ENCODE measurements at regions not wholly inside any gene's neighbourhood (a gene's known extent, or its start where the extent isn't known, plus 50 kb on each side); places are given as distances from the start of the nearest gene placed in this dataset.
"Not testable (repeated sequence)": the region's sequence is repeated elsewhere in the genome, so short reads cannot be mapped to it uniquely, and the experiment has no call there.

DNA sequence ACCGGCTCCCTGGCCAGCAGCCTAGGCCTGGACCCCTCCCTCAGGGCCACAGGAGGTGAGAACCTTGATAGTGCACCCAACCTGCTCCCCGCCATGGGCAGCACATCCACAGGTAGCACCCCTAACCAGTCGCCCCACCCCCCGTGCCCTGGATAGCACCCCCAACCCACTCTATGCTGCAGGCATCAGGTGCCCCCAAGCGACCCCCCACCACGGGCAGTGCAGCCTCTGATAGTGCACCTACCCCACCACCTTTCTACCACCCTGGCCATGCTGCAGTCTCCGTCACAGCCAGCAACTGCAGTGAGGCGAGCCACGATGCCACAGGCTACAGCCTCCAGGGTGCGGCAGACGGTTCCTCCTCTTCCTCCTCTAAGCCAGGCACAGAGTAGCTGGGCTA is 55.6 kb downstream of the SOWAHC start:
- DNase-seq (ENCODE audit: low spot score): no peak
- intact Hi-C loops (cut with DNase I): no loop called here

DNA sequence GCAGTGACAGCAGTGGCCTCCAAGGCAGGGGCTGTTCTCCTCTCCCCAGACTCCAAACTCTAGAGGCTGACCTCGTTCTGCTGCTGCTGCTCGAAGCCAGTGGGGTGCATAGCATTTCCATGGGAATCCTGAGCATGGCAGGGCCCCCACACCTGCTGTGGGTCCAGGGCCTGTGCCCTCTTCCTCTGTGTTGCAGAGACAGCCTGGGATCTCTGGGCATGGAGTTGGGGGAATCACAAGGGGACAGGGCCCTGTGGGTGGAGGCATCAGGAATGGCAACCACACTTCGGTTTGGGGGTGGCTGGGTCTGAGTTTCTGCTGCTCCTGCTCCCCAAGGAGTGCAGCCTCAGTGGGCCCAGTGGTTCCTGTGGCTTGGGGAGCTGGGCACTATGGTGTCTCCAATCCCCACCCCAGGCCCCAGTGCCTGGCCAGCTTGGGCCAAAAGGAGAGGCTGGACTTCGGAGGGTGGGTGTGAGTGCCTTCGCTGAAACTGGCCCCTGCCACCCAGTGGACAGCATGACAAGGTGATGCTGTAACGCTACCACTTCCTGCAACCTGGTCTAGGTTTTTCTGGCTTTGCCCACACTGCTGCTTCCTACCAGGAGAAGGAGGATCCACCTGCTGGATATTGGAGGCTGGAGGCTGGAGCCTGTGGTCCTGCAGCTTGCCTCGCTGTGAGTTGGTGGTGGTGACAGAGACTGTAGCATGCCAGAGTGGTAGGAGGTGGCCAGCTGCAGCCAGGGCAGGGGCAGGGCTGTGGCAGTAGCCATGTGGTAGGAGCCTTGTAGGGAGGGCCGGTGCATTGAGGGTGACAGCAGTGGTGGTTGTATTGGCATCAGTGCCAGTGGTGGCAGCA is 56.6 kb downstream of the SOWAHC start:
- DNase-seq (ENCODE audit: low spot score): peak; percentile 65
- intact Hi-C loops (cut with DNase I): no loop called here

DNA sequence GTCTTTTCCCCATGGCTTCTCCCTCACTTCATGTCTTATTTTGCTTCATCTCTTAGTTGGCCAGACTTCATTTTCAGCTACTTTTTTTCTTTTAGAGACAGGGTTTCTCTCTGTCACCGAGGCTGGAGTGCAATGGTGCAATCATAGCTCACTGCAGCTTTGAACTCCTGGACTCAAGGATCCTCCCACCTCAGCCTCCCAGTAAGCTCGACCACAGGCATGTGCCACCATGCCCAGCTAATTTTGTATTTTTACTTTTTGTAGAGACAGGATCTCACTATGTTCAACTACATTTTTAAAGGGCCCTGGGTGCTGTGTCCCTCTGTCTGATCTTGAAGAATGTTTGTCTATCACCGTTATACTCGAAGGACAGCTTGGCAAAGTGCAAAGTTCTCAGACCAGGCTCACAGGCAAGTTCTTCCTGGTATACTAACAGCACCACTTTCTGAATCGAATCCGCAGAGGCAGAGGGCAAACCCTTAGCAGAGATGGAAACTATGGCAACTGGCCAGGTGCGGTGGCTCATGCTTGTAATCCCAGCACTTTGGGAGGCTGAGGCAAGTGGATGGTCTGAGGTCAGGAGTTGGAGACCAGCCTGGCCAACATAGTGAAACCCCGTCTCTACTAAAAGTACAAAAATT is 60.9 kb downstream of the SOWAHC start:
- intact Hi-C loops (cut with DNase I): no loop called here
- DNase-seq (ENCODE audit: low spot score): peak; percentile 19

DNA sequence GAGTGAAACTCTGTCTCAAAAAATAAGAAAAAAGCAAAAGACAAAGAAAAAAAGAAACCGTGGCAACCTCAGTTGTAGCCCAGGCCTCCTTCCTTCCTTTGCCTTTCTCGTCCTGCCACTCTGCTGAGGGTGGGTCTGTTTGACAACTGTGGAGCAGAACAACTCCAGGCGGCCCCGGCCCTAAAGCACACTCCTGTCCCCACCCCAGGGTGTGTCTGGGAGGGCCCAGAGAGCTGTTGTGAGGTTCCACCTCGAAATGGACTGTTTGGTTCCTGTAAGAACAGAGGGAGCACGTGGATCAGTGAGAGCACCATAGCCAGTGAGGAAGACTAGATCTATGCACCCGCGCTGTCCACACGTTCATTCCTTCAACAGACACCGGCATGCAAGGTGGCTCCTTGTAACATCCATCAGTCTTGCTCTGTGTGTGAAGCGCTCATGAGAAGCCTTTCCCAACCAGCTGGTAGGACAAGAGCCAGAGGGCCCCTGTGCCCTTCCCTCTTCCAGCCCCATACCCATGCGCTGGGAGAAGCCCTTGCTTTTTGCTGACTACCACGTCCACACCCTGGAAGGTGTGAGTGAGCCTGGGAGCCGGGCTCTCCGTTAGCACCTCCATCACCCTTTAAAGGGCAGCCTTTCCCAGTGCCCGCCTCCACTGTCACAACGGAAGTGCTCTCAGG is 61.6 kb downstream of the SOWAHC start:
- DNase-seq (ENCODE audit: low spot score): no peak
- intact Hi-C loops (cut with DNase I): no loop called here

DNA sequence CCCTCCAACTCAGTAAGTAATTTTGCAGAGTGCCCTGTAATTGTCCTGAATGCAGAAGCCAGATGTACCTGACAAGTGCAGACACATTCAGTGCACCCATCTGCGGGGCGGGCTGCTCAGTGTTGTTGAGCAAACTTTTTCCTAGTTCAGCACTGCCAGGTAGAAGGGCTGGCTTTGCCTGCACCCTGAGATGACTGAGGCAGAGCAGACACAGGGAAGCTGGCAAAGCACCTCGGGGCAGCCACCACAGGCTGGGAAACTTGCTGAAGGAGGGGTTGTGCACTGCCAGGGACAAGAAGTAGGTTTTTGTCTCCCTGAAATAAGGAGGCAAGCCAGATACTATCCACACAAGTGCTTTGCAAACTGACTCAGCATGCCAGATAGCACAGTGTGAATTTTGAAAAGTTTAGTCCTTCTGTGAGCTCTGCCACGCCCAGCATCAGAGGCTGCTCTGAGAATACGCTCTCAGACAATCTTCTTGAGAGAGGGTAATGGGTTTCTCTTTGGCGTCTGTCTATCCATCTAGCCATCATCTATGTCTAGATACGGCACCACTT is 62.3 kb downstream of the SOWAHC start:
- intact Hi-C loops (cut with DNase I): no loop called here
- DNase-seq (ENCODE audit: low spot score): no peak

DNA sequence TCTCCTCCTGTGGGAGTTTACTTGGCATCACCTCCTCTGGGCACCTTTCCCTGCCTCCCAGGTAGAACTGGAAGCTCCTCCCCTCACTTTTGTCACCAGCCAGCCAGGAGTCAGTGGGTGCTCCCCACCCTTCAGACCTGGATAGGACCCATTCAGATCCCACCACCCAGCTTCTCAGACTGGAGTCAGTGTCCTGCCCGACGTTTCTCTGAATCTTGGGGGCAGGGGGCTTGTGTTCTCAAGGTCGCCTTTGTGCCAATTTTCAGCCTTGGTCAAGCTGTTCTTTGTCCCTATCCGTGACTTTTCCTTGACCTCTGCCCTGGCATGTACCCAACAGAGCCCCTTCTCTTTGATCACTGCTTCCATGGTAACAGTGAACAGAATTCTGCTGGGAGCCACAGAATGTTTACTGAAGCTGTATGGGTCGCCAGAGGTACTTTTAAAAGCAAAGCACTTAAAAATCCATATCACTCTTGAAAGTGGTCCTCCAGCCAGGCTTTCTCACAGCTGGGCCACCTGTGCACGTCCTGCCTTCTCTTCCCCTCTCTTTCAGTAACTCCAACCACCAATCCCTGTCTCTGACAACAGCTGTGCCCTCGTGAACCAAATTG is 63.1 kb downstream of the SOWAHC start:
- DNase-seq (ENCODE audit: low spot score); intact Hi-C loops (cut with DNase I): not testable (repeated sequence)

DNA sequence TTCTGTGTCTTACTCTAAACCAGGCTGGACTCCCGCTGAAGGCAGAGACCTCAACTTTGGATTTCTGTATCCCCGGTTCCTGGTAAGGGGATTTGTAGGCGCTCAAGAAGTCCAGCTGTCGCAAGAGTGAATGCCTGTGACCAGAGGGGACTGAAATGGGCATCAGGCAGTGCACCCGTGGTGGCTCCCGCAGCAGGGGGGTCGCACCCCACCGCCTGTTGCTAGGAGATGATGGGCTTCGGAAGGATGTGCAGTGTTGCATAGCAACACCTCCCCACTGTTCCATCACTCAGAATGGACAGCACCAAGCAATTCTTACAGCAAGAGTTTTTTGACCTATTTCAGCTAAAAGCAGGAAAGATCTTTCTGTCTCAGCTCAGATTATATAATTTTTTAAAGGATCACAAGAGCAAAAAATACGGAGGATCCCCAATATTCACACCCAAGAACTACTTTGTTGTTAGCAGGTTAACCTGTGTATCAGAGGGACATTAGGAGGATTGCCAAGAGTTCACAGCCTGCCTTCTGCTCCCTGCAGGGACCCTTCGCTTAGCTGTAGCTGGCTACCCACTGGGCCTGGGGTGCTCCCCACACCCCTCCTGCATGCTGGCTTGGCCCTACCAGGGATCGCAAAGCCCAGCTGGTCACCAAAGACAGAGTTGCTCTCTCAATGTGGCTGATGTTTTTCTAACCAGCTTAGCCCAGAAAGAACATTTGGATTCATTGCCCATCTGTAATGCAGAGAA is 63.8 kb downstream of the SOWAHC start:
- DNase-seq (ENCODE audit: low spot score): no peak
- intact Hi-C loops (cut with DNase I): no loop called here

DNA sequence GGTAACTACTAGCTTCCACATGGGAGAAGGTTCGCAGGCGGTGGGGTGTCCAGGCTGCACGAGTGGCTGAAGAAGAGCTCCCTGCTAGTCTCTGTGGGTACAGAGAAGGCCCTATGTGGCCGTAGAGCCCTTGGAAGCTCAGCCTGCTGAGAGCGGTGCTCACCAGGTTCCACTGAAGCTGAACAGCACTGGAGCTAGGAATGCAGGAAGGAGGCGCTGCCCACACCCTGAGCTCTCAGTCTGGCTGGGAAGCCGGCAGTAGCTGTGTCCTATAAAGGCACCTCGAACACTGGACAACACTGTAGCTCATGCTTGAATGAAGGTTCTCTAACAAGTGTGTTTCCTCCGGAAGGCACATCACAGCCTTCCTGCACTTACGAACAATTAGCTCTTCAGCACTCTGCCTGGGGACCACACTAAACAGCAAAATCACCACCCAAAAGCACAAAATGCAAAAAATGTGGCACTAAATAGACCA is 64.6 kb downstream of the SOWAHC start:
- DNase-seq (ENCODE audit: low spot score); intact Hi-C loops (cut with DNase I): not testable (repeated sequence)

DNA sequence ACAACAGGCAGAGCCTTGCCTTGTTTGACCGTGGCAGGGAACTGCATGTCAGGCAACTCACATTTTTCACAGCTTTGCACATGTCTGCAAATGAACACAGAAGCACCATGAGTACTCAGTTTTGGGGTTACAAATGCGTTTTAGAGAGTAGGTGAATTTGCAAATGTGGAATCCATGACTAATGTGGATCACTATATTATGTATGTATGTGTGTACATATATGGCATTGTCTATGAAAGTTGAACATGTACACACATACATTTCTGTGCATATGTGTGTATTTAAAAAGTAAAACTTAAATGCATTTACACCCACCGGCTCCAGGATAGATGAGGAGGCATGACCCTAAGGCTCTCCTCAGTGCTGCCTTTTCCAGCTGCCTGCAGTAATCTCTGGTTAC is 65.1 kb downstream of the SOWAHC start:
- intact Hi-C loops (cut with DNase I): no loop called here
- DNase-seq (ENCODE audit: low spot score): no peak

DNA sequence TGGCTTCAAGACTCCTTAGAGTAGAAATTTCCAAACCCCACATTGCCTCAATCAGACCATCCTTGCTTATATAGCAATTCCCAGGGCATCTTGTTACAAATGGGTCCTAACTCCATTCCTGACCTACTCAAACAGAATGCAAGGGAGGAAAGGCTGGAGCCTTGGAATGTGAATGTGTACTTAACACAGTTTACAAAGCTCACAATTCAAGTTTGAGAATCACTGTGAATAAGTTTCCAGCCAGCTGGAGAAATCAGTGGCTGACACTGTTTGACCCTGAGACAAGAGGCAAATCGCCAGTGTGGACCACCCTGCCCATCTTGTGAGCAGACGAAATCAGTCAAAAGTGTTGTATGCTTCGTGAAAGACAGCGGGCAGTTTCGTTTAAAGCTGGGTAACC is 65.5 kb downstream of the SOWAHC start:
- intact Hi-C loops (cut with DNase I): no loop called here
- no peak for DNase-seq (ENCODE audit: low spot score)

DNA sequence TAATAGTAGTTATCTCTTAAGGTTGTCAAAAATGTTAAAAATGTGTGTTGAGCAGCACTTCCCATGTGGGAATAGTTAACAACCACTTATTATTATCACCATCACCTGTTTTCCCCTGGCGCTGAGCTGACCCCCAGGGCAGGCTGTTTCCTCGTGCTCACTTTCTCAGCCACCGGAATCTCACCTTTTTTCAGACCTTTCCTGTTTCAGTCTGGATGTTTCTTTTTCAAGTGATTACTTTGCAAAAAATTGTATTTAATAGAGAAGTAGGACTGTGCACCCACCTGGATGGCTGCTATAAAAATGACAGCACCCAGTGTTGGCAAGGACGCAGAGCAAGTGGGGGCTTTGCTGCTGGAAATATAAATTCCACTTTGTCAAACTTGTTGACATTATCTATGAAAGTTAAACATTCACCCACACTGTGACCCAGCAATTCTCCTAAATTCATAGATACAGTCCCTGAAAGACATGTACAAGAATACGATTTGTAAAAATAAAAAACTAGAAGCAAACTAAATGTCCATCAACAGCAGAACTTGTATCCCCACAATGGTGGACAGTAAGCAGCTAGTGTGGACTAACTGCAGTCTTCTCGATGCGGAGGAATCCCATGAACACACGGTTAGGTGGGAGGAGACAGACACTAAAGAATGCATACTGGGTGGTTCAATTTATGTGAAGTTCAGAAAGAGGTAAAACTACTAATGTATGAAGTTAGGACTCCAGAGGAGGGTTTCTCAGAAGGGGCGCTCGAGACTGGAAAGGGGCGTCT is 66.5 kb downstream of the SOWAHC start:
- no peak for DNase-seq (ENCODE audit: low spot score)
- intact Hi-C loops (cut with DNase I): no loop called here

DNA sequence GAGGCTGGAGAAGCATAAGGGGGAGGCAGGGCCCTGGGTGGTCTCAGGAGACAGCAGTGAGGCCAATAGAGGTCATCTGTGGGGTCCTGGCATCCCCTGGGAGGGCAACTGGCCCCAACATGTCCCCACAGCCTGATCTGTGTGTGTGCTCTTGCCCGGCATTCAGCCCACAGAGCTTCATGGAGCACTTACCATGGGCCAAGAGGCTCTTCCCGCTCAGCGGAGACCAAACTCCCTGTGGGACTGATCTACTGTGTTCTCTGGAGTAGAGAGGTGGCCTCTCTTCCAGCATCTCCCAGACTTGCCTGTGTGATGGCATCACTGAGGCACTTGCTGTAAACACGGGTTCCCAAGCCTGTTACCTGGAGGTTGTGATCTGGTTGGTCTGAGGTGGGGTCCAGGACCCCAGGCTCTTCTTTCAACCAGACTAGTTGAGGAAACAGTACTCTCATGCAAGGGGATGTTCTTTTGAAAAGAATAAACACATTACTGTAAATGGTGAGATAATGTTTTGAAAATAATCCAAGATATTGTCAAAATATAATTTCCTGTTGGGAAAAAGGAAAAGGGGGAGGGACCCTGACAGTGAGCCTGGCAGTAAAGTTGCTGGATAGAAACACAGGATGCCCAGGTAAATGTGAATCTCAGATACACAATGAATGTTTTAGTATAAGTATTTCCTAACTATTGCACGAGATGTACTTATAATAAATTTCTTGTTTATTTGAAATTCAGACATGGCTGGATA is 67.6 kb downstream of the SOWAHC start:
- intact Hi-C loops (cut with DNase I): no loop called here
- DNase-seq (ENCODE audit: low spot score): no peak

DNA sequence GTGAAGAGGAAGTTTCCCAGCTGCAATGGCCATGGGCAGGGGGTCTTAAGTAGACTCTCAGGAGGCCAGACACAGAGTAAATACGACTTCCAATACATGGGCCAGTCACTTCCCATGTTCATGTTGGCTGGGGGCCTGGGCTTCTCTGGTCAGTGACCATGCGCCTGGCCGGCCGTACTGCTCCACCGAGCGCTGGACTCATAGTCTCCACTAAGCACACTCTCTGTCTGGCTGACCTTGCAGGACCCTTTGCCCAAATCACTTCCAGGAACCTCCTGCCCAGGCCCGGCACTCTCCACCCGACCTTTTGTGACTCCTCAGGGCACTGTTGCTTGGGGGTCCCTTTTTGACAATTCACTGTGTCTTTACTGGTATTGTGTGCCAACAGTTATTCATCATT is 69.3 kb downstream of the SOWAHC start:
- DNase-seq (ENCODE audit: low spot score): peak; percentile 59
- intact Hi-C loops (cut with DNase I): no loop called here

DNA sequence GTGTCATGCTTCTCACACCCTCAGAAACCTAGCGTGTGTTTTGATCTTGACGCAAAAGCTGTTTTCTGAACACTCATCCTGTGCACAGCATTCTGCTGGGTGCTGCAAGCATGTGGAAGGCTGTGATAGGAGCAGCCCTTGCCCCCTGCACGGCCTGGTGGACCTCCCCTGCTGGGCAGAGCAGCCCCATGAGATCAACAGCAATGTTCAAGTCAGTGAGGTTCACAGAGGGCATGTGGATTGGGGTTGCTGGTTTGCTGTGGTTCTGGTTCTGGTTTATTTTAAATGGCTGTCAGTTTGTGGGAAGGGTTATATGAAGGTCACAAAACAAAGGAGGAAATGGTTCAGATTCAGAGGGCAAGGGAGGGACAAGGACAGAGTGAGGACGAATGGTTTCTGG is 71.3 kb downstream of the SOWAHC start:
- DNase-seq (ENCODE audit: low spot score): peak; percentile 38
- intact Hi-C loops (cut with DNase I): no loop called here

DNA sequence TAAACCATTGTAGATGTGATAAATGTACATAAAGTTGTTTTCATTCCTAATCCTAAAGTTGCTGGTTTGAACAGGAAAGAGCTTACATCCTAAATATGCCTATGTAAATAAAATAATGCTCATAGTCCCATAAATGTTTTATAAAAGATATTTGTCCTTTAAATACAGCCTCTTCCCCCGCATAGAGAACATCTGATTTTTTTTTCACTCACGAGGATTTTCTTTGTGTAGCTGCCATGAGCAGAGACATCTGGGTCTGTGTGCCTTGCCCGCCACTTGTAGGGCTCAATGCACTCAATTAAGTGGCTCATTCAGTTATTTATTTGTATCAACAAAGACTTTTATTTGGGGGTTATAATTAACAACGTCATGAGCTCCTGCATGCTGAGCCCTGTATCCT is 72.8 kb downstream of the SOWAHC start:
- DNase-seq (ENCODE audit: low spot score): peak; percentile 12
- intact Hi-C loops (cut with DNase I): no loop called here

DNA sequence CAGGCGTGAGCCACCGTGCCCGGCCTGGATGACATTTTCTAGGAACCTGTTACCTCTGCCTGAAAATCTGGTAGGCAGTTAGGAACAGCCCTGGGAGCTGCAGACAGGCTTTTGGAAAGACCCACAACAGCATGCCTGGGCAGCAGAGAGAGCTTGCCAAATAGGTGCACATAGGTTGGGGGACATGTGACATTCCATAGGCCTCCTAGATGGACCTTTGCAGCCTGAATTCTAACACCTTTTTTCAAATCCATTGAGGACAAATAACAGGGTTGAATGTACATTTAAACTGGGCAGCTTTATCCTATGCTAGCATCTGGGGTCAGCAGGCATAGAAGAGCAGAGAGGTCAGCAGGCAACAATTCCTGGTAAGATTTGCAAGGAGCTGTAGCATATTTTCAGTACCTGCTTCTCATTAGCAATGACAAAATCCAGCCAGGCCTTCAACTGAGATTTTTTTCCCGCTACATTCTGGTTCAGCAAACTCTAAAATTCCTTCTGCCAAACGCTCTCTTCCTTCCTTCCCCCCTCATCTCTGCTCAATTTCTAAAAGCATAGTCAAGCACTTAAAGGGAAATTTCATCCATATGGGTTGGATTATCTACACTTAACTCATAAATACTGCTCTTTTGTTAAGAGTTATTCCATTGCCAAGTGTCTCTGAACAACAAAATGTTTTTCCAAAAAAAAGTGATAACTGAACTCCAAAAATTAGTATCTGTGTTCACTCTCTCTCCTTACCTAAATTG is 75.2 kb downstream of the SOWAHC start:
- peak; percentile 27 for DNase-seq (ENCODE audit: low spot score)
- intact Hi-C loops (cut with DNase I): no loop called here

DNA sequence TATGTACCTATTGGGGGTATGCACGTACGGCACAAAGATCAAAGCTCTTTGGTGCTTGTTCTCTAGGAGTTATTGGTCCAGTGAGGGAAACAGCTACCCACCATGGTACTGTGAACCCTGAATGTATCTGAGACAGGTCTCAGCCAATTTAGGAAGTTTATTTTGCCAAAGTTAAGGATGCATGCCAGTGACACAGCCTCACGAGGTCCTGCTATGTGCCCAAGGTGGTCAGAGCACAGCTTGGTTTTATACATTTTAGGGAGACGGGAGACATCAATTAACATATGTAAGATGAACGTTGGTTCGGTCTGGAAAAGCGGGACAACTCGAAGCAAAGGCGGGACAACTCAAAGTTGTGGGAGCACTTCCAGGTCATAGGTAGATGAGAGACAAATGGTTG is 75.8 kb downstream of the SOWAHC start:
- intact Hi-C loops (cut with DNase I): loop anchor here (5.0 kb wide), 1 partner anchor 78 kb away; the partner anchor contains the start of genes SEPTIN10 and SOWAHC
- DNase-seq (ENCODE audit: low spot score): peak; percentile 5
